H1 (cell line): ENCODE measurements at regions not wholly inside any gene's neighbourhood (a gene's known extent, or its start where the extent isn't known, plus 50 kb on each side); places are given as distances from the start of the nearest gene placed in this dataset.

ENCODE experiments used
- CBX5 ChIP-seq: fragments of 300-800, 300-1000 bp; sonication (generic); IDR thresholded peaks from 2 replicates; pipeline ENCODE4 v1.7.1; 2016; ENCODE audit warnings: antibody characterized with exemption, low read length, low read depth
- FOSL1 ChIP-seq: IDR thresholded peaks from 2 replicates; pipeline ENCODE4 v1.6.1; 2011; ENCODE audit warnings: mild to moderate bottlenecking, low read depth, low read length, moderate library complexity; ENCODE audit not compliant: insufficient read depth
- GTF2F1 ChIP-seq: IDR thresholded peaks from 2 replicates; pipeline ENCODE4 v1.6.1; 2012; ENCODE audit warnings: low read depth, low read length, improper control_type of control experiment, borderline replicate concordance
- JUN ChIP-seq: IDR thresholded peaks from 2 replicates; pipeline ENCODE4 v1.6.1; 2011; ENCODE audit warnings: low read depth, mild to moderate bottlenecking, improper control_type of control experiment, low read length
- MAFK ChIP-seq: IDR thresholded peaks from 2 replicates; pipeline ENCODE4 v1.6.1; 2012; ENCODE audit warnings: low read depth, mild to moderate bottlenecking, improper control_type of control experiment, low read length
- NANOG ChIP-seq: IDR thresholded peaks from 2 replicates; pipeline ENCODE4 v1.6.1; 2011; ENCODE audit warnings: low read length, low read depth, mild to moderate bottlenecking, inconsistent platforms; ENCODE audit not compliant: insufficient read depth, poor library complexity, severe bottlenecking
- POU5F1 ChIP-seq: IDR thresholded peaks from 2 replicates; pipeline ENCODE4 v1.6.1; 2011; ENCODE audit warnings: low read depth, mild to moderate bottlenecking, low read length, moderate library complexity
- RAD21 ChIP-seq, 2 experiments: IDR thresholded peaks in 1 of 2; conservative IDR thresholded peaks in 1 of 2; 2 replicates each; pipeline ENCODE4 v1.6.1; 2011; ENCODE audit warnings: low read depth in 2 of 2, low read length in 2 of 2, improper control_type of control experiment in 1 of 2, inconsistent platforms in 1 of 2, mild to moderate bottlenecking in 1 of 2, moderate library complexity in 1 of 2
- RFX5 ChIP-seq: IDR thresholded peaks from 2 replicates; pipeline ENCODE4 v1.6.1; 2011; ENCODE audit warnings: low read depth, low read length, improper control_type of control experiment, borderline replicate concordance
- TAF1 ChIP-seq: IDR thresholded peaks from 2 replicates; pipeline ENCODE4 v1.6.1; 2011; ENCODE audit warnings: mild to moderate bottlenecking, low read depth, low read length
- TF ChIP-seq, protein P1 (sequence below): fragments of 300-600 bp; sonication (generic); IDR thresholded peaks from 2 replicates; pipeline ENCODE4 v1.7.1; 2012; ENCODE audit warnings: low read length, moderate library complexity, mild to moderate bottlenecking, inconsistent platforms; ENCODE audit not compliant: insufficient replicate concordance

DNA sequence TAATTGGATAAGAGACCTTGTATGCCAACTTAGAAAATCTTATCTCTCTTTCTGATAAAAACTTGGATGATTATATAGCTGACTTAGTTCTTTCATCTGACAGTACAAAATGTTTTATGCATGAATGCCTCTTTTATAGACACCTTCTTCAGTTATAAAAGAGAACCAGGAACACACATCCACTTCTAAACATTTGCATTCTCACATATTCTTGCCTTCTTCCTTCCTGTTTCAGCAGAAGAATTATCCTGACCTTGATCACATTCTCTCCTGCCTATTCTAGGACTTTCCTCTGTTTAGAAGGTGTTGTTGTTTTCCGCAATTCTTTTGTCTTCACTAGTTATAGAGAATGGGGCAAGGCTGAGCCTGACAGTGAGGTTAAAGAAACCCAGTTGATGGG, 80.9 kb downstream of the LARP7 start (continued):
- TF ChIP-seq, protein P1, sequence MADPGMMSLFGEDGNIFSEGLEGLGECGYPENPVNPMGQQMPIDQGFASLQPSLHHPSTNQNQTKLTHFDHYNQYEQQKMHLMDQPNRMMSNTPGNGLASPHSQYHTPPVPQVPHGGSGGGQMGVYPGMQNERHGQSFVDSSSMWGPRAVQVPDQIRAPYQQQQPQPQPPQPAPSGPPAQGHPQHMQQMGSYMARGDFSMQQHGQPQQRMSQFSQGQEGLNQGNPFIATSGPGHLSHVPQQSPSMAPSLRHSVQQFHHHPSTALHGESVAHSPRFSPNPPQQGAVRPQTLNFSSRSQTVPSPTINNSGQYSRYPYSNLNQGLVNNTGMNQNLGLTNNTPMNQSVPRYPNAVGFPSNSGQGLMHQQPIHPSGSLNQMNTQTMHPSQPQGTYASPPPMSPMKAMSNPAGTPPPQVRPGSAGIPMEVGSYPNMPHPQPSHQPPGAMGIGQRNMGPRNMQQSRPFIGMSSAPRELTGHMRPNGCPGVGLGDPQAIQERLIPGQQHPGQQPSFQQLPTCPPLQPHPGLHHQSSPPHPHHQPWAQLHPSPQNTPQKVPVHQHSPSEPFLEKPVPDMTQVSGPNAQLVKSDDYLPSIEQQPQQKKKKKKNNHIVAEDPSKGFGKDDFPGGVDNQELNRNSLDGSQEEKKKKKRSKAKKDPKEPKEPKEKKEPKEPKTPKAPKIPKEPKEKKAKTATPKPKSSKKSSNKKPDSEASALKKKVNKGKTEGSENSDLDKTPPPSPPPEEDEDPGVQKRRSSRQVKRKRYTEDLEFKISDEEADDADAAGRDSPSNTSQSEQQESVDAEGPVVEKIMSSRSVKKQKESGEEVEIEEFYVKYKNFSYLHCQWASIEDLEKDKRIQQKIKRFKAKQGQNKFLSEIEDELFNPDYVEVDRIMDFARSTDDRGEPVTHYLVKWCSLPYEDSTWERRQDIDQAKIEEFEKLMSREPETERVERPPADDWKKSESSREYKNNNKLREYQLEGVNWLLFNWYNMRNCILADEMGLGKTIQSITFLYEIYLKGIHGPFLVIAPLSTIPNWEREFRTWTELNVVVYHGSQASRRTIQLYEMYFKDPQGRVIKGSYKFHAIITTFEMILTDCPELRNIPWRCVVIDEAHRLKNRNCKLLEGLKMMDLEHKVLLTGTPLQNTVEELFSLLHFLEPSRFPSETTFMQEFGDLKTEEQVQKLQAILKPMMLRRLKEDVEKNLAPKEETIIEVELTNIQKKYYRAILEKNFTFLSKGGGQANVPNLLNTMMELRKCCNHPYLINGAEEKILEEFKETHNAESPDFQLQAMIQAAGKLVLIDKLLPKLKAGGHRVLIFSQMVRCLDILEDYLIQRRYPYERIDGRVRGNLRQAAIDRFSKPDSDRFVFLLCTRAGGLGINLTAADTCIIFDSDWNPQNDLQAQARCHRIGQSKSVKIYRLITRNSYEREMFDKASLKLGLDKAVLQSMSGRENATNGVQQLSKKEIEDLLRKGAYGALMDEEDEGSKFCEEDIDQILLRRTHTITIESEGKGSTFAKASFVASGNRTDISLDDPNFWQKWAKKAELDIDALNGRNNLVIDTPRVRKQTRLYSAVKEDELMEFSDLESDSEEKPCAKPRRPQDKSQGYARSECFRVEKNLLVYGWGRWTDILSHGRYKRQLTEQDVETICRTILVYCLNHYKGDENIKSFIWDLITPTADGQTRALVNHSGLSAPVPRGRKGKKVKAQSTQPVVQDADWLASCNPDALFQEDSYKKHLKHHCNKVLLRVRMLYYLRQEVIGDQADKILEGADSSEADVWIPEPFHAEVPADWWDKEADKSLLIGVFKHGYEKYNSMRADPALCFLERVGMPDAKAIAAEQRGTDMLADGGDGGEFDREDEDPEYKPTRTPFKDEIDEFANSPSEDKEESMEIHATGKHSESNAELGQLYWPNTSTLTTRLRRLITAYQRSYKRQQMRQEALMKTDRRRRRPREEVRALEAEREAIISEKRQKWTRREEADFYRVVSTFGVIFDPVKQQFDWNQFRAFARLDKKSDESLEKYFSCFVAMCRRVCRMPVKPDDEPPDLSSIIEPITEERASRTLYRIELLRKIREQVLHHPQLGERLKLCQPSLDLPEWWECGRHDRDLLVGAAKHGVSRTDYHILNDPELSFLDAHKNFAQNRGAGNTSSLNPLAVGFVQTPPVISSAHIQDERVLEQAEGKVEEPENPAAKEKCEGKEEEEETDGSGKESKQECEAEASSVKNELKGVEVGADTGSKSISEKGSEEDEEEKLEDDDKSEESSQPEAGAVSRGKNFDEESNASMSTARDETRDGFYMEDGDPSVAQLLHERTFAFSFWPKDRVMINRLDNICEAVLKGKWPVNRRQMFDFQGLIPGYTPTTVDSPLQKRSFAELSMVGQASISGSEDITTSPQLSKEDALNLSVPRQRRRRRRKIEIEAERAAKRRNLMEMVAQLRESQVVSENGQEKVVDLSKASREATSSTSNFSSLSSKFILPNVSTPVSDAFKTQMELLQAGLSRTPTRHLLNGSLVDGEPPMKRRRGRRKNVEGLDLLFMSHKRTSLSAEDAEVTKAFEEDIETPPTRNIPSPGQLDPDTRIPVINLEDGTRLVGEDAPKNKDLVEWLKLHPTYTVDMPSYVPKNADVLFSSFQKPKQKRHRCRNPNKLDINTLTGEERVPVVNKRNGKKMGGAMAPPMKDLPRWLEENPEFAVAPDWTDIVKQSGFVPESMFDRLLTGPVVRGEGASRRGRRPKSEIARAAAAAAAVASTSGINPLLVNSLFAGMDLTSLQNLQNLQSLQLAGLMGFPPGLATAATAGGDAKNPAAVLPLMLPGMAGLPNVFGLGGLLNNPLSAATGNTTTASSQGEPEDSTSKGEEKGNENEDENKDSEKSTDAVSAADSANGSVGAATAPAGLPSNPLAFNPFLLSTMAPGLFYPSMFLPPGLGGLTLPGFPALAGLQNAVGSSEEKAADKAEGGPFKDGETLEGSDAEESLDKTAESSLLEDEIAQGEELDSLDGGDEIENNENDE = no peak
- TF ChIP-seq CBX5 = no peak
- TF ChIP-seq JUN = no peak
- TF ChIP-seq TAF1 = no peak
- no peak for TF ChIP-seq FOSL1
- TF ChIP-seq GTF2F1 = no peak
- TF ChIP-seq MAFK = no peak
- TF ChIP-seq RFX5 = no peak
- no peak for TF ChIP-seq POU5F1
- TF ChIP-seq RAD21 (IDR thresholded peaks at IDR 0.05 in 1 of 2, conservative IDR thresholded peaks at IDR 0.05 in 1 of 2; ENCODE audit: low read depth in 2 of 2, low read length in 2 of 2) = no peak
- no peak for TF ChIP-seq NANOG
- TF ChIP-seq, all 59 proteins: peak for 0
